ENCODE measurements at regions not wholly inside any gene's neighbourhood (a gene's known extent, or its start where the extent isn't known, plus 50 kb on each side); places are given as distances from the start of the nearest gene placed in this dataset.

GRCh38 chr4:36904823-36905222 is 339.7 kb upstream of the NWD2 start:
- TF ChIP-seq CTCF (IDR thresholded peaks at IDR 0.05) (no peak), POLR2A (IDR thresholded peaks at IDR 0.05) (no peak)
